CD4-positive, alpha-beta T cell treated with Interleukin-15 for 1 hour (primary cell): ENCODE measurements at regions not wholly inside any gene's neighbourhood (a gene's known extent, or its start where the extent isn't known, plus 50 kb on each side); places are given as distances from the start of the nearest gene placed in this dataset.

Source experiments
- DNase-seq: peaks from one replicate; pipeline ENCODE4 v3.0.0-alpha.2; 2020

GRCh38 chr2:43084699-43085091 is 141.7 kb downstream of the ZFP36L2 start:
- no peak for DNase-seq

- no peak for DNase-seq
Measured at GRCh38 chr2:43083710-43084698, 142.4 kb downstream of the ZFP36L2 start.

GRCh38 chr2:43082903-43083677 is 143.3 kb downstream of the ZFP36L2 start:
- no peak for DNase-seq

- no peak for DNase-seq
Measured at GRCh38 chr2:43082111-43082894, 144.1 kb downstream of the ZFP36L2 start.

GRCh38 chr2:43081131-43081765 is 145.2 kb downstream of the ZFP36L2 start:
- DNase-seq: no peak

GRCh38 chr2:43080571-43081021 is 145.8 kb downstream of the ZFP36L2 start:
- no peak for DNase-seq

GRCh38 chr2:43078781-43079755 is 147.3 kb downstream of the ZFP36L2 start:
- no peak for DNase-seq

- DNase-seq: no peak
Measured at GRCh38 chr2:43078301-43078700, 148.1 kb downstream of the ZFP36L2 start.

- DNase-seq: no peak
Measured at GRCh38 chr2:43077876-43078275, 148.5 kb downstream of the ZFP36L2 start.

GRCh38 chr2:43076676-43077075 is 149.7 kb downstream of the ZFP36L2 start:
- no peak for DNase-seq

- no peak for DNase-seq
Measured at GRCh38 chr2:43075811-43076585, 150.4 kb downstream of the ZFP36L2 start.

GRCh38 chr2:43075054-43075593 is 151.3 kb downstream of the ZFP36L2 start:
- DNase-seq: no peak

GRCh38 chr2:43074592-43075053 is 151.8 kb downstream of the ZFP36L2 start:
- no peak for DNase-seq

GRCh38 chr2:43074052-43074451 is 152.4 kb downstream of the ZFP36L2 start:
- DNase-seq: no peak

GRCh38 chr2:43073401-43073825 is 153.0 kb downstream of the ZFP36L2 start:
- DNase-seq: no peak

- no peak for DNase-seq
Measured at GRCh38 chr2:43071599-43072550, 154.5 kb downstream of the ZFP36L2 start.

GRCh38 chr2:43070676-43071502 is 155.5 kb downstream of the ZFP36L2 start:
- DNase-seq: no peak

- DNase-seq: no peak
Measured at GRCh38 chr2:43070030-43070429, 156.4 kb downstream of the ZFP36L2 start.
